NCI-H2171 (cell line): ENCODE measurements at regions not wholly inside any gene's neighbourhood (a gene's known extent, or its start where the extent isn't known, plus 50 kb on each side); places are given as distances from the start of the nearest gene placed in this dataset.
A peak's percentile ranks its signal among the peaks of the same experiment; 100 is the strongest.

Experiments
- DNase-seq: peaks from one replicate; lab custom pipeline; 2025; lab: John Stamatoyannopoulos, UW

DNA sequence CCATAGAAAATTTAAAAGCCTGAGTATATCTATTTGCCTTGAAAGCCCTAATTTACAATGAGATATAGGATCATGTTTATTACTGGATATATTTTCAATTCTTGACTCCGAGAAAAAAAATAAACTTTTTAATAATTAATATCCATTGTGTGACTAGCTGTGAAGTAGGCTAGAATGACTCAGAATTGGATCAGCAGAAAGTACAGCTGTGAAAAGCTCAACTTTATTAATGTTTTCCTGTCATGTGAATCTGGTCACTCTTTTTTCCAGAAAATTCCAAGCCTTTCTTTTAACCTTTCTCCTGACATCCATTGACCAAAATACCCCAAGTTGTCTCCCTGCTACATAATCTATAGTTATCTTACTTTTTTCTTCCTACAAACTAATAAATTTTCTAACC lies 171.8 kb upstream of the PACRGL start:
- no peak for DNase-seq

DNA sequence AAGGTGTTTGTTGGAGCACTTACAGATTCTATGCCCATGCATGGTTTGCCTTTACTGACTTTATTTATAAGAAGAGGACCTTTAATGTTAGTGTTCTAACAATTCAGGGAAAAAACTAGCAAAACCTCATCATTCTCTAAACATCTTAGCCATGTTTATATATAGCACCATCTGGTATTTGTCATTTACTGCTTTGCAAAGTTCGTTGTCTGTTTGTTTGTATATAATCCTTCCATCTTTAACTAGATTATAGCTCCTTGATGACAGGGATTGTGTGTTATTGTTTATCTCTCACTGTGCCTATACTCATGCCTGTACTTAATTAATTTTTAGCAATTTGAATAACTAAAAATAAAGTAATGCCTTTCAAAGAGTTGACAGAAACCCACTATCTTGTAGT lies 170.6 kb upstream of the PACRGL start:
- no peak for DNase-seq

DNA sequence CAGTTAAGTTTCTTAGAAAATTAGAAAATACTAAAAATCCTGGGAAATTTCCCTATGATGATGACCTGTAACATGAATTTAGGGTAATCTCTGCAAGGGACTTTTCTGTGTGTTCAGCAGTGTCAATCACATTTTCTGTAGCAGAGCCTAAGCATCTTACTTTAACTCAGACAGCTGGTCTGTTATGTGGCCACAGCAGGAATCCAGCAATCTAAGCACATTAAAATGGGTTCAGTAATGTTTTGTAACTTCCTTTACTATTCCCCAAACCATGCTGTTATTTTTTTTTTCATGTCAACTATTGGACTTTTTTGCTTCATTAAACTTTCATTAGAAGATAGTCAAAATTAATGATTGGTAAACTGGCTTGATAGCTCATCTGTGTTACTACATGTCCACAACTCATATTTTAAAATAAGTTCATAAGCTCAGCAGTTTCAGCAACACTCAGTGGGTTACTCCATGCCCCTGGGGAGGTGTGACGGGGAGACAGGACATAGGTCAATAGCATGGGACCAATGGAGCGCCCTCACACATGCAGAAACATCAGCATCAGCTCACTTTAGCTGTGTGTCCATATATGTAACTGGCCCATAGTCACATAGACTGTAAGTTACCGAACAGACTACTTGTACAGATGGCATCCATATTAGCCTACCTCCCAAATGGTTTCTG lies 168.0 kb upstream of the PACRGL start:
- no peak for DNase-seq

DNA sequence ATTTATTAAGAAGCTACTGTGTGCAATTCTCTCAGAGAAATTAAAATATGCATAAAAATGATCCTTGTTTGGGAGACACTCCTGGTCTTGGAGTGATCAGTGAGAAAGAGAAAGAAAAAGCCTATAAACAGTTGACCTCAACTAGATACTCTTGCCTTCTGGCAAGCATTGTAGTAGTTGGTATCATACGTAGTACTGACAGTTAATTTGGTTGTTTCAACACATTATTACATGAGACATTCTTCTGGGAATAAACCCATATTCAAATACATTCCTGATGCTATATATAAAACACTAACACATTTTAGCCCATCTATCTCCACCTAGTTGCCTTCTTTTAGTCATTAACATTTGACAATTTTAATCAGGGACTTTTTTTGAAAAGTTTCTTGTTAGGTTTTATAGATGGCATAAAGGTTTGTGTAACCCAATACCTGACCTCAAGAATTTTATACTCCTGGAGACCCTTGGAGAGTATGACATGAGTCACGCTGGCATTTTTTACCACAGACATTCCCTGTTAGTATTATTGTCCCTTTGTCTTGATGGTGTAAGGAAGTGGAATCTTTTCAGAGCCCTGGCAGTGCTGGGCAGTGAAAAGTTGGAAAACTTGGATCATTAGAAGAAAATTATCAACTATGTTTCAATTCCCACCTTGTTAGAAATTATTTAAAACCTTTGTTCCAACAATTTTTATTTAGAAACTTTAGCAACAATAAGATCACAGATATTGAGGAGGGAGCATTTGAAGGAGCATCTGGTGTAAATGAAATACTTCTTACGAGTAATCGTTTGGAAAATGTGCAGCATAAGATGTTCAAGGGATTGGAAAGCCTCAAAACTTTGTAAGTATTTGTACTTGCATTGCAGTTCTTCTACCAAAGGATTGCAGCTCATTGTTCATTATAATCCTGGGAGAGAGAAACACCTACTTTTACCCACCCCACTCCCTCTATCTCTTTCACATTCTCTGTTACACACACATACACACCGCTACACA lies 167.1 kb upstream of the PACRGL start:
- no peak for DNase-seq

DNA sequence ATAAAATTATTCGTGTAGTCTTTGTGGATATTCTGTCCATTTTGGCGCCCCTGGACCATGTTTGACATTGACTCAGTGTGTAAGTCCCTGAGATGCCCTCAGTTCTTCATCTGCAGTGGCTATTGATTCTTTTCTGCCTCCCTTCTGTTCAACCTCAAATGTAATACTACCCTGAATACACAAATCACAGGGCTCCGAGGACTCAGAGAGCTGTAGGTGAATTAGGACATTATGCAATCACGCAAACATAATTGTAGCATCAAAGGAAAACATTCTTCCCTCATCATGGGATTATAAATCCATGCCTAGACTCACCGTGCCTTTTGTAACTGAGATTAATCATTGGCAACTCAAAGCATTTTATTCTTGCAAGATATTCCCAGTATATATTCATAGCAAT lies 161.4 kb upstream of the PACRGL start:
- peak; percentile 13 for DNase-seq

DNA sequence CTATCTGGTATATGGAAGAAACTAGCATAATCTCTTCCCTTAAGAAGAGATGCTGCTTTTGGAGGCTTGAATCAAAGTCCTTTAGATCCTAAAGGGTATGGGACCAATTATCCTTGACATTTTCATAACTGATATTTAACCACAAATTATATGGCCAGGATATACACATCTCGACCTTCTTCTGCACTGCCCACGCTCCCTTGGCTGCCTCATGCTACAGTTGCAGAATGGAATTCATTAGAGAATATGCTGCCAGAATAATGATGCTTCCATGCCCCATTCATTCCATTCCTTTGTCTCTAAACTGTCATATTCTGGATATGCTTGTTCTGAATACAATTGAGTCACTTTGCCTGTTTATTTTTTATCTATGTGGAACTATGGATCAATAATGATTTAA lies 157.1 kb upstream of the PACRGL start:
- DNase-seq: no peak

DNA sequence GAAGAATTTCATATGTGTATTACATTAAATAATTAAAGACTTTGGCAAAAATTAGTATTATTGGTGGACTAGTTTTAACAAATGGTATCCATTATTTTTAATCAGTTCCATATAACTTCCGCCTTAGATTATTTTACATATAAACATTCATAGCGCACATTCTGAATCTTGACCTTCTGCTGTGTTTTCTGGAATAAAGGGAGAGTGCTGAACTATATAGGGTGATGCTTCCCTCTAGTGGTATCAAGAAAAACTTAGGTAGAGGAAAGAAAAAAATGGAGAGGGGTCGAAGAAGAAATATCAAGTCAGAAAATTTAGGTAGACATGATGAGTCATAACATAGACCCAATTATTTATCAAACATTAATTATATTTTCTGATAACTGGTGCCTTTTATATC lies 155.6 kb upstream of the PACRGL start:
- DNase-seq: no peak

DNA sequence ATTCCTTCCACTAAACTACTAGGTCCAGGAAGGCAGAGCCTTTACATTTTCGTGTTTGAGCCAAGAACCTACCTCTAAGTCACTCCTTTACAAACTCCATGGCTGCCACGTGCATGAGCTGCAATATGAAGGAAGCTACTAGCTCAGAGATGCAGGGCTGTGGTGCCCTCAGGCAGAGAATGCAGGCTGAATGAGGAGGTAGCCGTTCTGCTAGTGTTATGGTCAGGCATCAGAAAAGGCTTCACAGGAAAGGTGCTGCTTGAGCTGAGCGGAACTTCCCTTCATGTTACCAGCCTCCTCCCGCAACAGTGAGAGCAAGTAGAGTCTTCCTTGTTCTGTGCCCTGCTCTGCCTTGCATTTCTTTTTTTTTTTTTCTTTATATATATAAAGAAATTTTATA lies 148.3 kb upstream of the PACRGL start:
- no peak for DNase-seq

DNA sequence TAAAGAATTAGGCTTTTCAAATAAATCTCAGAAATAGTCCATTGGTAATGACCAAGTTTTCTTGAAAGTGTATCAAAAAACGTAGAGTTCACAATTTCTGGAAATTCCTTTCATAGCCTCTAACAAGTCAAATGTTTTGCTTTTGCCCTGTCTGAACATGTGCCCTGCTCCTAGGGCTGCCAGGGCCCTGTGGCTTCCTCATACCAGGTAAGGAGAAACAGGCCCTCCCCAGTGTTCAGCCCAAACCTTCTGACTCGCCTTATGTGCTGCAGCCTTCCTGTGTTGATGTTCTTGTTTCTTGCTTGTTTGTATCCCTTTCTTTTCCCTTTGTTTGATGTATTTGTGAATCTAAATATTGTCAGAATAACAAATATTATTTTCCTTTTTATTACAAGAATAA lies 146.1 kb upstream of the PACRGL start:
- DNase-seq: no peak

DNA sequence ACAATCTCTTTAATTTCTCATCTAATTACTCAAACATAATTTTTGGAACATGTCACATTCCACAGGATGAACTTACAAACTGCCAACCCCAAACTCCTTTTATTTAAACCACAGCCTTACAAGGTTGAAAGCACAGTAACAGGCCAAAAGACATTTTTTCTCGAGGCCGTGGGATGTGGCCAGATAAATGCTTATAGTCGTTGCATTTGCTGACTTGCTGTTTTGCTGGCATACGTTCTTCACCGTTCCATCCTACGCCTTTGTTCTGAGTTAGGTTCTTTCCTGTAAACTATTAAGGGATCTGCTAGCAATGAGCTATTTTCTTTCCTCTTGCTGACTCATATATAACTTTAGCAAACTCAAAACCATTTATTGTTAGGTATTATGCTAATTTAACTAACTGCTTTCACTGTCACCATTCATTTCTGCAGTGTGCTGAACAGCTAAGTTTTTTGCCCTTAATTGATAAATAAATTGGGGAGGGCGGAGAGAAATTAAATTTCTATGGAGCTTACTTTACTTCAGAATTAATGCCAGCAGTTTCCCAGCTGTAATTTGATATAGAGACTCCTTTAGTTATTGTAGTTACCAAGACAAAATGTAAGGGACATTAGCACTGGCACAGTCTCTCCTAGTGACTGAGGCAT lies 135.1 kb upstream of the PACRGL start:
- no peak for DNase-seq

DNA sequence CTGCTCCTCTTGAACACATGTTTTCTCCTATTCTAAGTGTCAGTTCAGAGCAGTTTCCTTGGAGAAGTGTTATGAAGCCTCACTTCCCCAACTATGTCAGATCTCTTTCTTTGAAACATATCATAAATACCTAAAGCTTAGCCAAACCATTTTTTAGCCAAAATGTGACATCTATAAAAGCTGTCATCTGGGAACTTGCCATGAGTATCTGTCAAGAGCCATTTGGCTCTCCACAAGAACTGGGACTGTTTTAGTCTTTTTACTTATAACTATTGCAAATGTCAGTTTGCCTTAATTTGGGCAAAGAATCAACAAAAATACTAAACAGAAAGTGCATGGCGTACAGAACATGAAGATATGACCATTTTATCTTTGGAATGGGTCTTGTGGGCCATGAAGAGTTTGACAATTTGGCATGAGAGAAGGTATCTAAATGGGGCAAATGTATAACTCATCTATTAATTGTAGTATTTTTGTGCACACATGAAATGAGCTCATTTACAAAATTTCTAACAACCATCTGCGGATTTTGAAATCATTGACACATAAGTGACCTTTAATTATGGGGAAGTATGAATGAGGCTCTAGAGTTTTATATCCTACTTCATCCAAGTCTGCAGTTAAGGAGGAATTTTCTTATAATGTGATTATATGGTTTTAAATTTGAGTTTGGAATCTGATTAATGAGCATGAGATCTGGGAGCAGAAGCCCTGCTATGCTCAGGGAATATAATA lies 129.1 kb upstream of the PACRGL start:
- DNase-seq: no peak

DNA sequence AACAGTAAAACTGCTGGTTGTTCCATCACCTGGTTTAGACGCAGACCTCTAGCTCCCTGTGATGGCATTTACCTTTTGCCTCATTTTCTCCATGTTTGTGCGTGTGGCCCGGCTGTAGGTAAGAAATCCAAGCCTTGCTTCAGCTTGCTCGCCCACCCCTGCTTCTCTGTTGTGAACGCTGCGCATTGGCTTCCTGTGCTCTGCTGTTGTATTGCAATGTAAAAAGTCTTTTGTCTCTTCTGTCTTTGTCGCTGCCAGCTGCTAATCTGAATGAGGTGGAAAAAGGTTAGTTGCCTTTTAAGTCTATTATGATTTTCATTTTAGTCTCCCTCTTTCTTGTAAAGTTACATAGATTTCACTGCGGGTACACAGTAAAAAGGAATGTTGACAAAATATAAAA lies 127.3 kb upstream of the PACRGL start:
- no peak for DNase-seq

DNA sequence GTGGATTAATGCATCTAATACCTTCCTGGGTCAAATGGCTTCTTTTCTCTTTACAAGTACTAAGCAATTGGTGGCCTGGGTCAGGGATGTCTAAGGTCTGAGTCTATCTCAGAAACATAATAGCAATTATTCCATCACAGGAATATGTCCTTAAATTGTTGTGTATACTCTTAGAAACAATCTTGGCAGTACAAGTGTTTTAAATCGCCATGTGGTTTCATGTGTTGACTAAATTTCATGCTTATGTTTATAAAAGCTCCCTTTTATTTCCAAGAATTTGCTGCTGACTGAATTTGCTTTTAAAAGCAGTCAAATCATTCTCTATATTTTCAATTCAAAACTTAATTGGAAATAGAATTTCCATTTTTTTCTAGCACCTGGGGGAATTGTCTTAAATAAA lies 125.3 kb upstream of the PACRGL start:
- no peak for DNase-seq

DNA sequence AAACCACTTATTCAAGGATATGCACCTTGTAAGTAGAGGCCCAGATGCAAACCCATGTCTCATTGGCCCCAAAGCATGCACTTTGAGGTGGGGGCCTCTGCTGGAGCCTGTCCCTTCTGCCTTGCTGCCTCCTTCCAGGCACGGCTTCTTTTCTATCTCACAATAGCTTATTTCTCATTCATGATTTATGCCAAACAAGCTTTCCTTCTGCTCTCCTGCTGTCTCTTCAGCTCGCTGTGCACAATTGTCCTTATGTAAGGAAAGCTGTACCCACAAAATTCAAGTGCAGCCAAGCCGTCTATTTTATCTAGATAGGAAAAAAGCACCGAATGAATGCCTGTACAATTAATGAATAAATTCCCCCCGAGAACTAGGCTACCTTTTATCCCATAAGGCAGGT lies 124.8 kb upstream of the PACRGL start:
- no peak for DNase-seq

DNA sequence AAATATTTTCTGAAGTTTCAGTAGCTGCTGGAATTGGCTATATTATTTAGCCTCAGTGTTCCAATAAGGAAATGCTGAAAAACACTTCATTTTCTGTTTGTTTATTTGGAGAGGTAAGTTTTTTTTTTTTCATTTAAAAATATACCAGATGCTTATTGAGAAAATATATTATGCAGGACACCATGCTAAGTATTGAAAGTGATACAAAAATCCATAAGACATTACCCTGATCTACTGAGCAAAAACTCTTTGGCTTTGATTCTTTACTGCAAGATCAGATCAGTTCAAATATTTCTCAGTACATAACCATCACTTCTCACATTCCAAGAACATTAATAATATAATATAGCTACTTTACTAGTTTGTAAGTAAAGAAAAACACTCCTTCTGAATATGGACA lies 123.4 kb upstream of the PACRGL start:
- no peak for DNase-seq

DNA sequence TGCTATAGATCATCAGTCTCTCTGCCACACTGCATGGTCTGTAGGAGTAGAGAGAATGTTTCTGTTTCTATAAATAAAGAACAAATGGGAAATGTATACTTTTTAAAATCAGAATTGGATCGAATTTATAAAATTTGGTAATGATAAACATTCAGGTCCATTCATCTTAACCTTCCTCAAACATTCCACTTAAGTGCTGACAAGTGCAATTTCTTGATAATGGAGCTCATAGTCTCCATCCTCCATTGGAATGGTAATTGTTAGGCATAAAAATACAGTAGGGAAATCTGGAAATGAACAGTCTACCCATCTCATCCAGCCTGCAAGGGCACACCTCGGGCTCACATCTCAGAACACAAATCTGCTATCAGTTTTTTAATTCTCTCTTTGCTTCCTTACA lies 122.6 kb upstream of the PACRGL start:
- no peak for DNase-seq

DNA sequence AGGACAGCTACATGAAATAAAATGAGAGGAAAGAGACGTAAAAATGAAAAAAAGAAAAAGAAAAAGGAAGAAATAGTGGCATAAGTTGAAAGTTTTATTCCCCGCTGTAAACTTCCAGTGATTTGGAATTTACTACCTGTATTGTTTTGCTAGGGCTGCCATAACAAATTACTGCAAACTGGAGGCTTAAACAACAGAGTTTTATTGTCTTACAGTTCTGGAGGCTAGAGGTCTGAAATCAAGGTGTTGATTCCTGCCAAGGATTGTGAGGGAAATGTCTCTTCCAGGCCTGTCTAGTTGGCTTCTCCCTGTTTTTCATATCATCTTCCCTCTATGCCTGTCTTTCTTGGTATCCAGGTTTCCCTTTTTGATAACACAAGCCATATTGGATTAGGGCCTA lies 119.4 kb upstream of the PACRGL start:
- no peak for DNase-seq

DNA sequence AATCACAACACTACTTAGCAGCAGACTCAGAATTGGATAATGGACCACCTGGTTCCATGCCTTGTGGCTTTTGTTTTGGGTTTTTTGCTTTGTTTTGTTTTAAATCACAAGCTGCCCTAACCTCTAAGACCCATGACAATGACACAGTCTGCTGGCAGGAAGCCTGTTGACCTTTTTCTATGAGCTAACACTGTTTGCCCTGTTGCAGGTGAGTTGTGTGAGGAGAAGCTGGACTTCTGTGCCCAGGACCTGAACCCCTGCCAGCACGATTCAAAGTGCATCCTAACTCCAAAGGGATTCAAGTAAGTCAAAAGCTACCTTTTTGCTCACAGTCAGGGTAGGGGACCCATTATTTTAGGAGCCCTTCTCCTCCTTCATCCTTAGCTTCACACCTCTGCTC lies 110.8 kb upstream of the PACRGL start:
- no peak for DNase-seq

DNA sequence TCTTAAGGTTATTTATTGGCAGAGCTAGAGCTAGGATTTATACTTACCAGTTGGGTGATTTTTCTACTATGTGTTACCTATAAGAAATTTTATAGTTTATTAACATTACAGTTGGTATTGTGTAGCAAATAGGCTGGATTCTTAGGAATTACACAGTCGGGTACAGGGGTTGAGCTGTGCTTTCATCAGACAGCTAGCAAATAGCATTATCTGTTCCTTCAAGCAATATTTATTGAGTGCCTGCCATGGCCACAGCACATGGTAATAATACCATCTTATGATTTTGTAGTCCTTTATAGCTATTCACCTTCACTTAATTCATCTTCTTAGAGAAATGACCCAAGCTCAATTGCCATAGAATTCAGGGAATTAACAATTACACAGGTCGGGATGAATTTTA lies 109.4 kb upstream of the PACRGL start:
- no peak for DNase-seq

DNA sequence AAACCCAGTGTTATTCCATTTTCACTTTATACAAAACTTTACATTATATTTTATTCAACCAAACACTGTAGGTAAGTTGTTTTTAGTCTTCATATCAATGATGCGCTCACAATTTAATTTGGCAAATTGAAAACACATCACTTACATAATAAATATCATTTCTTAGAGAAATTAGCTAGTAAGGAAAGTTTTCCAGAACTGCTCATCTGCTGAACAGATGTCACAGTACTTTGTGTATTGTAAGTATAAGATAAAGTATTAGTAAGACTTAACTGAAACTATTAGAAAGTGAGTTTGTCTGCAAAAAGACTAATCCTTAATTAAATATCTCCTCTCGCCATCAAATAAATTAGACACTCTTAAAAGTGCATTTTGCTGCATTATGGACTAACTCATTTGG lies 108.7 kb upstream of the PACRGL start:
- DNase-seq: no peak

DNA sequence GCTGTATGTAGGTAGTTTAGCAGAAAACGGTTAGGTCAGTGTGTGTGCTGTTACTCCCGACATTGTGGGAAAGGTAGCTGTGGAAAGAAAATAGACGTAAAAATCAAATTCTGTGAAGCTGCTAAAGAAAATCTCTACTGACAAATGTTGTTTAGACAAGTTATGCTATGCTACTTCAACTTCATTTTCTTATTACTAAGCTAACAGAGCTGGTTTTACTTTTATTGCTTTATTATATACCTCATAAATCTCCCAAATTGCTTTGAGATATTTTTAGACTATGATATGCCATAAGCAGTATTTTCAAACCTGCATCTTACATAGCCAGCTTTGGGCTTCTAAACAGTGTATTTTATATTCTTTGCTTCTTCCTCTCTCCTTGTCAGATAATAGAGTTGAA lies 108.2 kb upstream of the PACRGL start:
- no peak for DNase-seq

DNA sequence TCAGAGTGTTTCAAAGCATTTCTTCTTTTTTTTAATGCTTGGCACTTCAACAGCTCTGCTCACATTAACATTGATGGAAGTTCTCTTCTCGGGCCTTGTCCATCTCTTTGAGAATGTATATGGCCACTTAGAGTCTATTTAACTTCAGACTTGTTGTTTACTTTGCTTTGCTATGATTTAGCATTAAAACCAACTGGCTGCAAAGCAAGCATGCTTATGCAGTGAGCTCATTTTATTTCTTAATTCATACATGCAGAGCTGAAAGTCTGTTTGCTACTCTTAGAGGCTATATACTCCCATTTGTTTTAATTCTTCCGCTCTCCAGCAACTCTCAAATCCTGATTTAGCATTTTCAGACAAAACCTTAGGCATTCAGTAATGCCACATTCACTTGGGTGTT lies 107.6 kb upstream of the PACRGL start:
- no peak for DNase-seq
